ENCODE measurements at regions not wholly inside any gene's neighbourhood (a gene's known extent, or its start where the extent isn't known, plus 50 kb on each side); places are given as distances from the start of the nearest gene placed in this dataset.
"Not testable (repeated sequence)": the region's sequence is repeated elsewhere in the genome, so short reads cannot be mapped to it uniquely, and the experiment has no call there.

DNA sequence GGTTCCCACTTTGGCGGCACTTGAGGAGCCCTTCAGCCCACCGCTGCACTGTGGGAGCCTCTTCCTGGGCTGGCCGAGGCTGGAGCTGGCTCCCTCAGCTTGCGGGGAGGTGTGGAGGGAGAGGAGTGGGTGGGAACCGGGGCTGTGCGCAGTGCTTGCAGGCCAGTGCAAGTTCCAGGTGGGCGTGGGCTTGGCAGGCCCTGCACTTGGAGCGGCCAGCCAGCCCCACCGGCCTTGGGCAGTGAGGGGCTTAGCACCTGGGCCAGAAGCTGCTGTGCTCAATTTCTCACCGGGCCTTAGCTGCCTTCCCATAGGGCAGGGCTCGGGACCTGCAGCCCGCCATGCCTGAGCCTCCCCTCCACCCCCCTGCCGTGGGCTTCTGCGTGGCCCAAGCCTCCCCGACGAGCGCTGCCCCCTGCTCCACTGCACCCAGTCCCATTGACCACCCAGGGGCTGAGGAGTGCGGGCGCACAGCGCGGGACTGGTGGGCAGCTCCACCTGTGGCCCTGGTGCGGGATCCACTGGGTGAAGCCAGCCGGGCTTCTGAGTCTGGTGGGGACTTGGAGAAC, 474.3 kb downstream of the MID1IP1 start:
- H3K36me3 ChIP-seq (ENCODE audit: insufficient read depth, low read length) = no peaks in the 10 kb centered on the region
- no peaks in the 10 kb centered on the region for H3K27me3 ChIP-seq (ENCODE audit: insufficient read depth, low read length)
- no peak overlapping the region for H2AFZ ChIP-seq (ENCODE audit: low read length, unreplicated experiment)
- H3K4me3 ChIP-seq (ENCODE audit: low read depth, low read length) = no peak overlapping the region
- no peaks in the 10 kb centered on the region for H3K4me1 ChIP-seq (ENCODE audit: control insufficient read depth, insufficient read depth, low read length, unreplicated experiment)
- H3K27ac ChIP-seq (ENCODE audit: low read depth, low read length) = no peak overlapping the region
- H3K79me2 ChIP-seq (ENCODE audit: control insufficient read depth, insufficient read depth, low read length, unreplicated experiment) = no peaks in the 10 kb centered on the region

DNA sequence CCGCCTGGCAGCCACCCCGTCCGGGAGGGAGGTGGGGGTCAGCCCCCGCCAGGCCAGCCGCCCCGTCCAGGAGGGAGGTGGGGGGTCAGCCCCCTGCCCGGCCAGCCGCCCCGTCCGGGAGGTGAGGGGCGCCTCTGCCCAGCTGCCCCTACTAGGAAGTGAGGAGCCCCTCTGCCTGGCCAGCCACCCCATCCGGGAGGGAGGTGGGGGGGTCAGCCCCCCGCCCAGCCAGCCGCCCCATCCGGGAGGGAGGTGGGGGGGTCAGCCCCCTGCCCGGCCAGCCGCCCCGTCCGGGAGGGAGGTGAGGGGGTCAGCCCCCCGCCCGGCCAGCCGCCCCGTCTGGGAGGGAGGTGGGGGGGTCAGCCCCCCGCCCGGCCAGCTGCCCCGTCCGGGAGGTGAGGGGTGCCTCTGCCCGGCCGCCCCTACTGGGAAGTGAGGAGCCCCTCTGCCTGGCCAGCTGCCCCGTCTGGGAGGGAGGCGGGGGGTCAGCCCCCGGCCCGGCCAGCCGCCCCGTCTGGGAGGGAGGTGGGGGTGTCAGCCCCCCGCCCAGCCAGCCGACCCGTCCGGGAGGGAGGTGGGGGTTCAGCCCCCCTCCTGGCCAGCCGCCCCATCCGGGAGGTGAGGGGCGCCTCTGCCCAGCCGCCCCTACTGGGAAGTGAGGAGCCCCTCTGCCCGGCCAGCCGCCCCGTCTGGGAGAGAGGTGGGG, 476.6 kb downstream of the MID1IP1 start:
- H3K79me2 ChIP-seq (ENCODE audit: control insufficient read depth, insufficient read depth, low read length, unreplicated experiment); H3K27ac ChIP-seq (ENCODE audit: low read depth, low read length); H3K27me3 ChIP-seq (ENCODE audit: insufficient read depth, low read length); H3K36me3 ChIP-seq (ENCODE audit: insufficient read depth, low read length); H2AFZ ChIP-seq (ENCODE audit: low read length, unreplicated experiment); H3K4me1 ChIP-seq (ENCODE audit: control insufficient read depth, insufficient read depth, low read length, unreplicated experiment); H3K4me3 ChIP-seq (ENCODE audit: low read depth, low read length): not testable (repeated sequence)

DNA sequence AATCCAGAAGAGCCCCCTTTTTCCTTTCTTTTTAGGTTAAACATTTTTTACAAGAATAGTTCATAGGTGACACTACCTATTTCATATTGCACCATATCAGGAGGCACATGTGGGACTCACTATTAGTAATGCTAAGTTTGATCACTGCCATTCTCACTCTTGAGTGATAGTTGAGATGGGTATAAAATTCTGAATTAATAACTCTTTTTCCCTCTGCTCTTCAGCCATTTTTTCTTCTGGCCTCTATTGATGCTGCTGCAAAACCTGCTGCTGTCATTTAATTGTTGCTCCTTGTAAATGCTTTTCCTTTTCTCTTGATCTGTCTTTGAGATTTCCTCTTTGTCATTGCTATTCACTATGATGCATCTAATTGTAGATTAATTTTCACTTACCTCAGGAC, 482.0 kb downstream of the MID1IP1 start:
- Histone ChIP-seq H3K79me2 (ENCODE audit: control insufficient read depth, insufficient read depth, low read length, unreplicated experiment) (no peaks in the 10 kb centered on the region), H3K36me3 (ENCODE audit: insufficient read depth, low read length) (no peaks in the 10 kb centered on the region), H3K27me3 (ENCODE audit: insufficient read depth, low read length) (no peaks in the 10 kb centered on the region), H3K4me1 (ENCODE audit: control insufficient read depth, insufficient read depth, low read length, unreplicated experiment) (no peaks in the 10 kb centered on the region), H2AFZ (ENCODE audit: low read length, unreplicated experiment) (no peak overlapping the region), H3K27ac (ENCODE audit: low read depth, low read length) (no peak overlapping the region), H3K4me3 (ENCODE audit: low read depth, low read length) (no peak overlapping the region)

DNA sequence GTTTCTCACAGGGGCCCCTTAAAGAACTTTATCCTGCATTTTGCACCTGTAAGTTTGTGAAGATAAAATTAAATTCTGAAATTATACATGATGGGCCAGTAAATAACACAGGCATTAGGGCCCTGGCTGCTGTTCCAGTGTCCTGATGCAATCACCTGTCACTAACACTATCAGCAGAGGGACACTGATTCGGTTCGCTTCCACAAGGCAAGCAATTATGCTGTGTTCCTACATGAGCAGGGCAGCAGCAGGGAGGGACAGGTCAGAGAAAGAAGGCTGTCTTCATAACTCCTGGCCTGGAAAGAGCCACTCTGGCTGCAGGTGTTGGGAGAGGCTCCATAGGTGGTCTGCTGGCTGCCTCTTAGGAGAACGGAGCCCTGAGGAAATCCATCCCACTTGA, 487.3 kb downstream of the MID1IP1 start:
- H3K79me2 ChIP-seq (ENCODE audit: control insufficient read depth, insufficient read depth, low read length, unreplicated experiment) = no peaks in the 10 kb centered on the region
- no peak overlapping the region for H3K4me3 ChIP-seq (ENCODE audit: low read depth, low read length)
- H3K4me1 ChIP-seq (ENCODE audit: control insufficient read depth, insufficient read depth, low read length, unreplicated experiment) = no peaks in the 10 kb centered on the region
- no peaks in the 10 kb centered on the region for H3K27me3 ChIP-seq (ENCODE audit: insufficient read depth, low read length)
- H3K36me3 ChIP-seq (ENCODE audit: insufficient read depth, low read length) = no peaks in the 10 kb centered on the region
- H3K27ac ChIP-seq (ENCODE audit: low read depth, low read length) = no peak overlapping the region
- H2AFZ ChIP-seq (ENCODE audit: low read length, unreplicated experiment) = no peak overlapping the region

DNA sequence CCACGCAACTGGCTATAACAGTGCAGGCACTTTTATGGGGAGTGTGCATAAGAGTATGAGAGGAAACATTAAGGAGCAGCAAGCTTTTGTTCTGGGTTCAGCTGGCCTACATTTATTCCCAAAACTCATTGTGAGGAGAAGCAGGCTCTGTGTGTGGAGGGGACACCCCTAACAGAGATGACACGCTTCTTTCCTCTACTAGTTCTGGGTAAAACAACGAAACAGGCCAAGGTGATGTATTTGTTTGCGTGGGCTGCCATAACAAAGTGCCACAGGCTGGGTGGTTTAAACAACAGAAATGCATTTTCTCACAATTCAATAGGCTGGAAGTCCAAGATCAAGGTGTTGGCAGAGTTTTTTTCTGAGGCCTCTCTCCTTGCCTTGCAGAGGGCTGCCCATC, 488.6 kb downstream of the MID1IP1 start:
- Histone ChIP-seq H3K36me3 (ENCODE audit: insufficient read depth, low read length) (no peaks in the 10 kb centered on the region), H3K79me2 (ENCODE audit: control insufficient read depth, insufficient read depth, low read length, unreplicated experiment) (no peaks in the 10 kb centered on the region), H3K4me3 (ENCODE audit: low read depth, low read length) (no peak overlapping the region), H3K27ac (ENCODE audit: low read depth, low read length) (no peak overlapping the region), H3K27me3 (ENCODE audit: insufficient read depth, low read length) (no peaks in the 10 kb centered on the region), H2AFZ (ENCODE audit: low read length, unreplicated experiment) (no peak overlapping the region), H3K4me1 (ENCODE audit: control insufficient read depth, insufficient read depth, low read length, unreplicated experiment) (no peaks in the 10 kb centered on the region)

DNA sequence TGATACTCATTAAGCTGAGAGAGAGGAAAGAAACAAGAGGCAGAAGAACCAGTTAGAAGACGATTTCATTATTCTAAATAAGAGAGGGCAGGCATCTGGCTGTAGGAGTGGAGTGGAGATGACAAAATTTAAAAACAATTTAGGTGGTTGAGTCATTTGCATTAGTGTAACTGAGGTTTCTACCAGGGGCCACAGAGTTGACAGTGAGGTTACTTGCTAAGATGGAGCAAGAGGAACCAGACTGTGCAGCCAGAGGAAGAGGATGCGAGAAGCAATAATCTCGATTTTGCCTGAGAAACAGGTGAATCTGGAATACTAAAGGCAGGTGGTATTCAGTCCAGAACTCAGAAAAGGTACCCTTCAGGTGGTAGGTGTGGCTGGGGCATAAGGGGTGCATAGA, 491.9 kb downstream of the MID1IP1 start:
- no peaks in the 10 kb centered on the region for H3K79me2 ChIP-seq (ENCODE audit: control insufficient read depth, insufficient read depth, low read length, unreplicated experiment)
- no peaks in the 10 kb centered on the region for H3K27me3 ChIP-seq (ENCODE audit: insufficient read depth, low read length)
- no peaks in the 10 kb centered on the region for H3K36me3 ChIP-seq (ENCODE audit: insufficient read depth, low read length)
- H3K4me3 ChIP-seq (ENCODE audit: low read depth, low read length) = no peak overlapping the region
- H3K4me1 ChIP-seq (ENCODE audit: control insufficient read depth, insufficient read depth, low read length, unreplicated experiment) = no peaks in the 10 kb centered on the region
- no peak overlapping the region for H3K27ac ChIP-seq (ENCODE audit: low read depth, low read length)
- H2AFZ ChIP-seq (ENCODE audit: low read length, unreplicated experiment) = no peak overlapping the region

DNA sequence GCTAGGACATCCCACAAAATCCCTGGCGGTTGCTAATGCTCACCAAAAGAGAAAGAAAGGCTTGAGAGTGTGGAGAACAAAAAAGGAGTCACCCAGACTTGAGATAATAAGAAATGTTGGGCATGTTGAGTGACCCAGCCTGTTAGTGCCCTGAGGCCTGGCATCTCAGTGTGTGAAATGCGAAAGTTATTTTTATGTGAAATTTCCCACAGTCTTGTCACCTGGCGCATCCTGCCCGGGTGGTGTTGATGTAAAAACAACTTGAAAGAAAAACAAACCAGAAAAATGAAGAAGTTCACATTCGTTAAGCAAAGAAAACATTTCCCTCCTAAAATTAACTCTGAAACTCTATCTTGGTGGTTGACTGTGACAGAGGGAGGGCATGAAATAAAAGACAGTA, 495.2 kb downstream of the MID1IP1 start:
- Histone ChIP-seq H3K36me3 (ENCODE audit: insufficient read depth, low read length) (no peaks in the 10 kb centered on the region), H3K27ac (ENCODE audit: low read depth, low read length) (no peak overlapping the region), H2AFZ (ENCODE audit: low read length, unreplicated experiment) (no peak overlapping the region)

GRCh38 chrX:39298821-39299220, 497.6 kb downstream of the MID1IP1 start:
- no peaks in the 10 kb centered on the region for H3K36me3 ChIP-seq (ENCODE audit: insufficient read depth, low read length)
- H3K27me3 ChIP-seq (ENCODE audit: insufficient read depth, low read length) = no peaks in the 10 kb centered on the region
- H2AFZ ChIP-seq (ENCODE audit: low read length, unreplicated experiment) = no peak overlapping the region
- no peak overlapping the region for H3K4me3 ChIP-seq (ENCODE audit: low read depth, low read length)
- H3K27ac ChIP-seq (ENCODE audit: low read depth, low read length) = no peak overlapping the region
- no peaks in the 10 kb centered on the region for H3K79me2 ChIP-seq (ENCODE audit: control insufficient read depth, insufficient read depth, low read length, unreplicated experiment)
- no peaks in the 10 kb centered on the region for H3K4me1 ChIP-seq (ENCODE audit: control insufficient read depth, insufficient read depth, low read length, unreplicated experiment)

More for the DNA sequence above, 495.2 kb downstream of the MID1IP1 start:
- Histone ChIP-seq H3K4me3 (ENCODE audit: low read depth, low read length) (no peak overlapping the region), H3K4me1 (ENCODE audit: control insufficient read depth, insufficient read depth, low read length, unreplicated experiment) (no peaks in the 10 kb centered on the region), H3K79me2 (ENCODE audit: control insufficient read depth, insufficient read depth, low read length, unreplicated experiment) (no peaks in the 10 kb centered on the region), H3K27me3 (ENCODE audit: insufficient read depth, low read length) (no peaks in the 10 kb centered on the region)

GRCh38 chrX:39299615-39300014, 498.4 kb downstream of the MID1IP1 start:
- Histone ChIP-seq H3K27me3 (ENCODE audit: insufficient read depth, low read length) (no peaks in the 10 kb centered on the region), H3K79me2 (ENCODE audit: control insufficient read depth, insufficient read depth, low read length, unreplicated experiment) (no peaks in the 10 kb centered on the region), H3K27ac (ENCODE audit: low read depth, low read length) (no peak overlapping the region), H3K4me1 (ENCODE audit: control insufficient read depth, insufficient read depth, low read length, unreplicated experiment) (no peaks in the 10 kb centered on the region), H3K4me3 (ENCODE audit: low read depth, low read length) (no peak overlapping the region), H2AFZ (ENCODE audit: low read length, unreplicated experiment) (no peak overlapping the region), H3K36me3 (ENCODE audit: insufficient read depth, low read length) (no peaks in the 10 kb centered on the region)

DNA sequence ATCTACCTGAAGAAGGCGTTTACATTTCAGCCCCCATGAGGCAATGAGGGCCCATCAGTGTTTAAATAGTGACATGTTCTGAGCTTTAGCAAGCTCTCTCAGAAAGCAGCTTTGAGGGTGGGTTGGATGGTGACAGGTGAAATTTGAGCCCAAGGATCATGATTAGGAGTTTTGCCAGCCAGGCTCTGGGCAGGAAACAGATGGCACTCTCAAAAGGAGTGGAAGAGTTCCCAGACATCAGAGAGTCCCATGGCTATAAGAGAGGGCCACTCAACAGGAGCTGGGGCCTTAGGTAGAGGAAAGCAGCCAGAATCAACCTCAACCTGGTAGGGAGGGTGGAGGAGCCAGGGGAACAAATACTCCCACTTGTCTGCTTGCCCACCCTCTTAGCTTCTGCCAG, 499.8 kb downstream of the MID1IP1 start:
- no peaks in the 10 kb centered on the region for H3K36me3 ChIP-seq (ENCODE audit: insufficient read depth, low read length)
- no peaks in the 10 kb centered on the region for H3K4me1 ChIP-seq (ENCODE audit: control insufficient read depth, insufficient read depth, low read length, unreplicated experiment)
- no peak overlapping the region for H2AFZ ChIP-seq (ENCODE audit: low read length, unreplicated experiment)
- H3K79me2 ChIP-seq (ENCODE audit: control insufficient read depth, insufficient read depth, low read length, unreplicated experiment) = no peaks in the 10 kb centered on the region
- no peak overlapping the region for H3K4me3 ChIP-seq (ENCODE audit: low read depth, low read length)
- H3K27ac ChIP-seq (ENCODE audit: low read depth, low read length) = no peak overlapping the region
- no peaks in the 10 kb centered on the region for H3K27me3 ChIP-seq (ENCODE audit: insufficient read depth, low read length)

GRCh38 chrX:39302838-39303237, 501.6 kb downstream of the MID1IP1 start:
- Histone ChIP-seq H3K36me3 (ENCODE audit: insufficient read depth, low read length) (no peaks in the 10 kb centered on the region), H3K27ac (ENCODE audit: low read depth, low read length) (no peak overlapping the region), H3K79me2 (ENCODE audit: control insufficient read depth, insufficient read depth, low read length, unreplicated experiment) (no peaks in the 10 kb centered on the region), H2AFZ (ENCODE audit: low read length, unreplicated experiment) (no peak overlapping the region), H3K4me1 (ENCODE audit: control insufficient read depth, insufficient read depth, low read length, unreplicated experiment) (no peaks in the 10 kb centered on the region), H3K4me3 (ENCODE audit: low read depth, low read length) (no peak overlapping the region), H3K27me3 (ENCODE audit: insufficient read depth, low read length) (no peaks in the 10 kb centered on the region)
